DOHH2 (cell line): ENCODE measurements at regions not wholly inside any gene's neighbourhood (a gene's known extent, or its start where the extent isn't known, plus 50 kb on each side); places are given as distances from the start of the nearest gene placed in this dataset.

Experiments used
- CTCF ChIP-seq: fragments of 200-600 bp; sonication (generic); IDR thresholded peaks from one replicate; pipeline ENCODE4 v1.5.1; 2014; ENCODE audit warnings: antibody characterized with exemption, mild to moderate bottlenecking, low read depth, low read length; ENCODE audit not compliant: poor library complexity, severe bottlenecking
- EZH2phosphoT487 ChIP-seq: fragments of 200-600 bp; sonication (generic); IDR thresholded peaks from 2 replicates; pipeline ENCODE4 v1.6.1; 2017; ENCODE audit warnings: borderline replicate concordance, mild to moderate bottlenecking, antibody characterized with exemption, low read length, moderate library complexity, mixed read lengths

- TF ChIP-seq CTCF (no peak), EZH2phosphoT487 (no peak)
These were observed 87.1 kb upstream of the AHR start for GRCh38 chr7:17211307-17211836.
